ENCODE measurements at regions not wholly inside any gene's neighbourhood (a gene's known extent, or its start where the extent isn't known, plus 50 kb on each side); places are given as distances from the start of the nearest gene placed in this dataset.

GRCh38 chr20:57908704-57909630 is 199.2 kb upstream of the PMEPA1 start:
- no peak for TF ChIP-seq CTCF (IDR thresholded peaks at IDR 0.05; ENCODE audit: low read depth, low read length)
- TF ChIP-seq EZH2phosphoT487 (IDR thresholded peaks at IDR 0.05; ENCODE audit: low read depth), result no peak
